Fibroblast of lung (primary cell): ENCODE measurements at regions not wholly inside any gene's neighbourhood (a gene's known extent, or its start where the extent isn't known, plus 50 kb on each side); places are given as distances from the start of the nearest gene placed in this dataset.

Experiments used
- DNase-seq, 2 donors: peaks; one replicate each; pipeline versions ENCODE4 v3.0.0 to v3.0.0-alpha.2; 2010; ENCODE audit warnings: low read depth in 2 of 2
- H2AFZ ChIP-seq: 2 replicates; pipeline ENCODE4 v1.5.1; 2012; ENCODE audit warnings: low read length, control low read depth, inconsistent platforms
- H3K27ac ChIP-seq: 2 replicates; pipeline ENCODE4 v1.5.1; 2011; ENCODE audit warnings: low read length, control low read depth; ENCODE audit not compliant: insufficient read depth
- H3K27me3 ChIP-seq: 2 replicates; pipeline ENCODE4 v1.5.1; 2011; ENCODE audit warnings: mild to moderate bottlenecking, low read length; ENCODE audit not compliant: control insufficient read depth, insufficient read depth
- H3K36me3 ChIP-seq: 2 replicates; pipeline ENCODE4 v1.5.1; 2011; ENCODE audit warnings: low read length; ENCODE audit not compliant: control insufficient read depth, insufficient read depth
- H3K4me1 ChIP-seq: 2 replicates; pipeline ENCODE4 v1.5.1; 2011; ENCODE audit warnings: low read length; ENCODE audit not compliant: control insufficient read depth, insufficient read depth; ENCODE audit errors: extremely low read depth
- H3K4me2 ChIP-seq: 2 replicates; pipeline ENCODE4 v1.5.1; 2011; ENCODE audit warnings: low read length, control low read depth; ENCODE audit not compliant: insufficient read depth; ENCODE audit errors: extremely low read depth
- H3K4me3 ChIP-seq, 4 experiments: fragments of 200-600 bp in 1 of 4; sonication (generic) in 1 of 4; replicated peaks in 1 of 4; 2 replicates each; pipeline ENCODE4 v1.5.1; 2011 to 2016; ENCODE audit warnings: low read length in 4 of 4, low read depth in 3 of 4, mild to moderate bottlenecking in 3 of 4, control low read depth in 2 of 4, inconsistent platforms in 1 of 4, mixed read lengths in 1 of 4; ENCODE audit not compliant: insufficient read depth in 1 of 4; ENCODE audit errors: control extremely low read depth in 1 of 4
- H3K79me2 ChIP-seq: 2 replicates; pipeline ENCODE4 v1.5.1; 2012; ENCODE audit warnings: mild to moderate bottlenecking, low read length, inconsistent platforms; ENCODE audit not compliant: control insufficient read depth, insufficient read depth
- H3K9ac ChIP-seq: 2 replicates; pipeline ENCODE4 v1.5.1; 2011; ENCODE audit warnings: mild to moderate bottlenecking, low read length, control low read depth; ENCODE audit not compliant: insufficient read depth
- H3K9me3 ChIP-seq: 2 replicates; pipeline ENCODE4 v1.5.1; 2012; ENCODE audit warnings: low read depth, low read length; ENCODE audit not compliant: control insufficient read depth, insufficient read depth
- H4K20me1 ChIP-seq: 2 replicates; pipeline ENCODE4 v1.5.1; 2011; ENCODE audit warnings: low read length; ENCODE audit not compliant: control insufficient read depth, insufficient read depth; ENCODE audit errors: extremely low read depth
- CTCF ChIP-seq, 2 donors: IDR thresholded peaks in 1 of 2; conservative IDR thresholded peaks in 1 of 2; 1 replicate in 1 of 2; 2 replicates in 1 of 2; pipeline ENCODE4 v1.5.1; 2011 to 2012; ENCODE audit warnings: low read length in 2 of 2, control low read depth in 1 of 2, inconsistent platforms in 1 of 2, low read depth in 1 of 2, mild to moderate bottlenecking in 1 of 2
- EZH2 ChIP-seq: IDR thresholded peaks from 2 replicates; pipeline ENCODE4 v1.5.1; 2012; ENCODE audit warnings: low read length, control low read depth, mild to moderate bottlenecking; ENCODE audit errors: missing control alignments

- no peaks in the 10 kb centered on the region for H4K20me1 ChIP-seq
- H3K27me3 ChIP-seq = no peaks in the 10 kb centered on the region
- no peak overlapping the region for H3K4me2 ChIP-seq
- H3K9ac ChIP-seq = no peak overlapping the region
- no peak overlapping the region for H3K27ac ChIP-seq
- no peak for DNase-seq
- no peak overlapping the region for H3K4me3 ChIP-seq
- H3K9me3 ChIP-seq = no peaks in the 10 kb centered on the region
- TF ChIP-seq CTCF (conservative IDR thresholded peaks at IDR 0.05 in 1 of 2, IDR thresholded peaks at IDR 0.05 in 1 of 2; ENCODE audit: low read depth in 1 of 2, low read length in 2 of 2) = no peak
- TF ChIP-seq EZH2 = no peak
- H2AFZ ChIP-seq = no peak overlapping the region
- H3K4me1 ChIP-seq = no peaks in the 10 kb centered on the region
- H3K79me2 ChIP-seq = no peaks in the 10 kb centered on the region
- no peaks in the 10 kb centered on the region for H3K36me3 ChIP-seq
These were observed 687.4 kb downstream of the EPM2A start for GRCh38 chr6:145047891-145048290.

GRCh38 chr6:145051661-145052060 lies 683.7 kb downstream of the EPM2A start:
- Histone ChIP-seq H3K4me1 (no peaks in the 10 kb centered on the region), H3K79me2 (no peaks in the 10 kb centered on the region), H3K36me3 (no peaks in the 10 kb centered on the region), H2AFZ (no peak overlapping the region), H3K9ac (no peak overlapping the region), H3K27me3 (no peaks in the 10 kb centered on the region), H3K4me3 (no peak overlapping the region), H3K9me3 (no peaks in the 10 kb centered on the region), H3K27ac (no peak overlapping the region), H4K20me1 (no peaks in the 10 kb centered on the region), H3K4me2 (no peak overlapping the region)
- no peak for TF ChIP-seq EZH2
- no peak for TF ChIP-seq CTCF (conservative IDR thresholded peaks at IDR 0.05 in 1 of 2, IDR thresholded peaks at IDR 0.05 in 1 of 2; ENCODE audit: low read depth in 1 of 2, low read length in 2 of 2)
- no peak for DNase-seq

GRCh38 chr6:145055567-145055966 lies 679.8 kb downstream of the EPM2A start:
- TF ChIP-seq EZH2 = no peak
- TF ChIP-seq CTCF (conservative IDR thresholded peaks at IDR 0.05 in 1 of 2, IDR thresholded peaks at IDR 0.05 in 1 of 2; ENCODE audit: low read depth in 1 of 2, low read length in 2 of 2) = no peak
- Histone ChIP-seq H3K27ac (no peak overlapping the region), H3K4me3 (no peak overlapping the region), H3K9me3 (no peaks in the 10 kb centered on the region), H3K9ac (no peak overlapping the region), H3K4me1 (no peaks in the 10 kb centered on the region), H3K79me2 (no peaks in the 10 kb centered on the region), H3K36me3 (no peaks in the 10 kb centered on the region), H3K4me2 (no peak overlapping the region), H2AFZ (no peak overlapping the region), H4K20me1 (no peaks in the 10 kb centered on the region), H3K27me3 (no peaks in the 10 kb centered on the region)
- DNase-seq = no peak
